ENCODE measurements at regions not wholly inside any gene's neighbourhood (a gene's known extent, or its start where the extent isn't known, plus 50 kb on each side); places are given as distances from the start of the nearest gene placed in this dataset.

GRCh38 chr11:123254357-123254756 lies 59.3 kb upstream of the CLMP start:
- TF ChIP-seq CTCF (IDR thresholded peaks at IDR 0.05), result no peak
- no peak for TF ChIP-seq POLR2A (IDR thresholded peaks at IDR 0.05)
